PC-3 (cell line): ENCODE measurements at regions not wholly inside any gene's neighbourhood (a gene's known extent, or its start where the extent isn't known, plus 50 kb on each side); places are given as distances from the start of the nearest gene placed in this dataset.

Experiments
- ATAC-seq: fragments of 200-7000 bp; cut with Tn5 transposase; 2 replicates; pipeline ENCODE4 v1.9.1; 2020; ENCODE audit warnings: mild to moderate bottlenecking, moderate library complexity
- BruUV-seq: library from RNA; stranded (reverse); fragments of 400-500 nt; replicated peaks from 2 replicates; lab custom pipeline; 2021; lab: Mats Ljungman, UMichigan
- CTCF ChIA-PET: fragments of 300-600 bp; sonication (Branson Sonifier 250); formaldehyde crosslinking; loops from one replicate; lab custom pipeline; 2022; ENCODE audit warnings: antibody characterized with exemption; lab: Charles Lee
- POLR2A ChIA-PET: fragments of 300-600 bp; sonication (Branson Sonifier 250); formaldehyde crosslinking; loops from one replicate; lab custom pipeline; 2022; ENCODE audit warnings: antibody characterized with exemption; ENCODE audit not compliant: unreplicated experiment; lab: Charles Lee
- DNase-seq: peaks from one replicate; pipeline ENCODE4 v3.0.0-alpha.2; 2015
- H2AFZ ChIP-seq: fragments of 300-600 bp; sonication (generic); 2 replicates; pipeline ENCODE4 v1.6.0; 2016; ENCODE audit warnings: antibody characterized with exemption, low read length
- H3F3A ChIP-seq: fragments of 300-600 bp; sonication (generic); one replicate; pipeline ENCODE4 v1.6.0; 2017; ENCODE audit warnings: antibody characterized with exemption, low read length, control low read depth, mild to moderate bottlenecking; ENCODE audit not compliant: unreplicated experiment
- H3K27ac ChIP-seq: fragments of 300-600 bp; sonication (generic); 2 replicates; pipeline ENCODE4 v1.5.1; 2016; ENCODE audit warnings: mild to moderate bottlenecking, low read length
- H3K27me3 ChIP-seq: fragments of 300-600 bp; sonication (generic); 2 replicates; pipeline ENCODE4 v1.6.1; 2016; ENCODE audit warnings: low read length, mixed read lengths
- H3K36me3 ChIP-seq: fragments of 300-600 bp; sonication (generic); 2 replicates; pipeline ENCODE4 v1.6.1; 2016; ENCODE audit warnings: low read depth, mixed run types, low read length, mixed read lengths
- H3K4me1 ChIP-seq: fragments of 300-600 bp; sonication (generic); 2 replicates; pipeline ENCODE4 v1.5.1; 2016; ENCODE audit warnings: low read length; ENCODE audit not compliant: insufficient read depth
- H3K4me2 ChIP-seq: fragments of 300-600 bp; sonication (generic); 2 replicates; pipeline ENCODE4 v1.6.0; 2016; ENCODE audit warnings: low read length
- H3K4me3 ChIP-seq: fragments of 300-600 bp; sonication (generic); 2 replicates; pipeline ENCODE4 v1.5.1; 2016; ENCODE audit warnings: mild to moderate bottlenecking, low read length, mixed read lengths
- H3K79me2 ChIP-seq: fragments of 300-600 bp; sonication (generic); 2 replicates; pipeline ENCODE4 v1.6.1; 2017; ENCODE audit warnings: low read length, mixed read lengths
- H3K9ac ChIP-seq: fragments of 300-600 bp; sonication (generic); 2 replicates; pipeline ENCODE4 v1.6.0; 2016; ENCODE audit warnings: mild to moderate bottlenecking, low read length
- H3K9me2 ChIP-seq: fragments of 300-600 bp; sonication (generic); replicated peaks from 2 replicates; pipeline ENCODE4 v1.6.1; 2016; ENCODE audit warnings: mixed run types, low read length, mixed read lengths
- H3K9me3 ChIP-seq: fragments of 300-600 bp; sonication (generic); 2 replicates; pipeline ENCODE4 v1.6.1; 2016; ENCODE audit warnings: low read length, mixed read lengths
- H4K20me1 ChIP-seq: fragments of 300-600 bp; sonication (generic); 2 replicates; pipeline ENCODE4 v1.6.1; 2016; ENCODE audit warnings: low read length, mixed read lengths
- EZH2 ChIP-seq: fragments of 300-600 bp; sonication (generic); IDR thresholded peaks from one replicate; pipeline ENCODE4 v1.6.1; 2017; ENCODE audit warnings: antibody characterized with exemption, mild to moderate bottlenecking, low read length; ENCODE audit not compliant: unreplicated experiment
- EZH2phosphoT487 ChIP-seq: fragments of 300-600 bp; sonication (generic); IDR thresholded peaks from 2 replicates; pipeline ENCODE4 v1.6.1; 2018; ENCODE audit warnings: mild to moderate bottlenecking, antibody characterized with exemption, low read length, borderline replicate concordance
- intact Hi-C: fragments of 100-400 bp; cut with micrococcal nuclease; formaldehyde crosslinking; loops from 2 replicates; pipeline ENCODE4 v1.9.0; 2023
- TF ChIP-seq, protein P1 (sequence below): fragments of 300-600 bp; sonication (generic); conservative IDR thresholded peaks from 2 replicates; pipeline ENCODE4 v1.5.1; 2017; ENCODE audit warnings: antibody characterized with exemption, low read depth, mild to moderate bottlenecking, low read length

DNA sequence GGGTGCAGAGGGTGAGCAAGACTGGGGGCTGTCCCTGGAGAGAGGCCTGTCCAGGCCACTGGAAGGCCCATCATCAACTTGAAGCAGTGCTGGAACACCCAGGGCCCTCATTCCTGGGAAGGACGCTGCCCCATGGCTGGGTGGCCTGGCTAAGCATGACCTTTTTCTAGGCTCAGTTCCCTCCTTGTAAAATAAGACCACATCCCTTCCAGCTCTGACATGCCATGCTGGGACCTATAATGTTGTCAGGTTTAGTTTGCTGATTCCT is 62.8 kb downstream of the SYNE3 start:
- TF ChIP-seq, protein P1, sequence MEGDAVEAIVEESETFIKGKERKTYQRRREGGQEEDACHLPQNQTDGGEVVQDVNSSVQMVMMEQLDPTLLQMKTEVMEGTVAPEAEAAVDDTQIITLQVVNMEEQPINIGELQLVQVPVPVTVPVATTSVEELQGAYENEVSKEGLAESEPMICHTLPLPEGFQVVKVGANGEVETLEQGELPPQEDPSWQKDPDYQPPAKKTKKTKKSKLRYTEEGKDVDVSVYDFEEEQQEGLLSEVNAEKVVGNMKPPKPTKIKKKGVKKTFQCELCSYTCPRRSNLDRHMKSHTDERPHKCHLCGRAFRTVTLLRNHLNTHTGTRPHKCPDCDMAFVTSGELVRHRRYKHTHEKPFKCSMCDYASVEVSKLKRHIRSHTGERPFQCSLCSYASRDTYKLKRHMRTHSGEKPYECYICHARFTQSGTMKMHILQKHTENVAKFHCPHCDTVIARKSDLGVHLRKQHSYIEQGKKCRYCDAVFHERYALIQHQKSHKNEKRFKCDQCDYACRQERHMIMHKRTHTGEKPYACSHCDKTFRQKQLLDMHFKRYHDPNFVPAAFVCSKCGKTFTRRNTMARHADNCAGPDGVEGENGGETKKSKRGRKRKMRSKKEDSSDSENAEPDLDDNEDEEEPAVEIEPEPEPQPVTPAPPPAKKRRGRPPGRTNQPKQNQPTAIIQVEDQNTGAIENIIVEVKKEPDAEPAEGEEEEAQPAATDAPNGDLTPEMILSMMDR: no peak
- TF ChIP-seq EZH2 (no peak), EZH2phosphoT487 (no peak)
- CTCF ChIA-PET: no interaction called here
- H3K4me2 ChIP-seq: no peak overlapping the region
- H3K4me3 ChIP-seq: no peak overlapping the region
- no peaks in the 10 kb centered on the region for H3K9me2 ChIP-seq
- no peak overlapping the region for H3K27ac ChIP-seq
- intact Hi-C loops: no loop called here
- DNase-seq: no peak
- no peaks in the 10 kb centered on the region for H3K36me3 ChIP-seq
- H3K9ac ChIP-seq: no peak overlapping the region
- POLR2A ChIA-PET: no interaction called here
- ATAC-seq: no peak
- no peaks in the 10 kb centered on the region for H3K27me3 ChIP-seq
- no peaks in the 10 kb centered on the region for H3K9me3 ChIP-seq
- no TSS peak for BruUV-seq
- no peaks in the 10 kb centered on the region for H3K79me2 ChIP-seq
- H2AFZ ChIP-seq: no peak overlapping the region
- no peaks in the 10 kb centered on the region for H3F3A ChIP-seq
- no peaks in the 10 kb centered on the region for H3K4me1 ChIP-seq
- no peaks in the 10 kb centered on the region for H4K20me1 ChIP-seq

DNA sequence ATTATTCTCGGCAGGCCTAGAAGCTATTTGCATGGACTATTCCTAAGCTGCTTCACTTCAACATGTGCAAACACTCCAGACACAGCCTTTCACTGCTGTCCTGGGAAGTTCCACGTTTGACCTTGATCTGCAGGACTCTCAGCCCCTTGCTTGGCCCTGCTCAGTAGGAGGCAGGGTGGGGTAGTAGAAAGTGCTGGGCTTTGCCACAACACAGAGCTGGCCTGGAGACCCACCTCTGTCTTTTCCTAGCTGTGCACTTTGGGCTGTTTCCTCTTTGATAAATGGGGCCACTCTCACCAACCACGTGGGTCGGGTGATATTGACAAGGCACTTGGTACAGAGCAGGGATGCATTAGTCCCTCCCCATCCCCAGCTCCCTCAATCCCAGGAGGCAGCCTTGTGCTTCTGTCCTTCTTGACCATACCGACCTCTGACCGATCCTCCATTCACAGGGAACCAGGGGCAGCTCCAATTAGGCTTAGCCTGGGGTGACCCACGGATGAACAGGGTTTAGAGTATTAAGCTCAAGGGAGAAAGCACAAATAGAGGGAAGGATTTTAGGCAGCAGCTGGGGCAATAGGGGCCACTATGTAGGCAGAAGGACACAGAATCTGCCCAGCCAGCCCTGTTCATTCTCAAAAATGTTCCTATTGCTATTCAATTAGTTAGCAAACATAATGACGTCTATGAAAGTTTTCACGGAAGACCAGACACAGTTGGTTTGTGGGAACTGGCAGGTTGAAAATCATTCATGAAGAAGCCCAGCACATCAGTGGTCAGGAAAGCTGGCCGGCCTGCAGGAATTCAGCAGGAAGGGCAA is 63.3 kb downstream of the SYNE3 start:
- Histone ChIP-seq H3K4me2 (no peak overlapping the region), H3K79me2 (no peaks in the 10 kb centered on the region), H3K27ac (no peak overlapping the region), H3K4me3 (no peak overlapping the region), H3F3A (no peaks in the 10 kb centered on the region), H3K9me3 (no peaks in the 10 kb centered on the region), H3K4me1 (no peaks in the 10 kb centered on the region), H3K9me2 (no peaks in the 10 kb centered on the region), H3K9ac (no peak overlapping the region), H3K36me3 (no peaks in the 10 kb centered on the region), H3K27me3 (no peaks in the 10 kb centered on the region), H4K20me1 (no peaks in the 10 kb centered on the region), H2AFZ (no peak overlapping the region)
- ChIA-PET POLR2A (no interaction called here), CTCF (interaction anchor here (0.6 to 1.3 kb wide), 3 partner anchors 11 to 810 kb away, joined by 3 to 6 read pairs (median 4); partner anchors contain the start of gene SYNE3)
- ATAC-seq: no peak
- no peak for DNase-seq
- intact Hi-C loops: no loop called here
- BruUV-seq: no TSS peak
- TF ChIP-seq EZH2: no peak
- no peak for TF ChIP-seq EZH2phosphoT487
- TF ChIP-seq, protein P1: no peak

DNA sequence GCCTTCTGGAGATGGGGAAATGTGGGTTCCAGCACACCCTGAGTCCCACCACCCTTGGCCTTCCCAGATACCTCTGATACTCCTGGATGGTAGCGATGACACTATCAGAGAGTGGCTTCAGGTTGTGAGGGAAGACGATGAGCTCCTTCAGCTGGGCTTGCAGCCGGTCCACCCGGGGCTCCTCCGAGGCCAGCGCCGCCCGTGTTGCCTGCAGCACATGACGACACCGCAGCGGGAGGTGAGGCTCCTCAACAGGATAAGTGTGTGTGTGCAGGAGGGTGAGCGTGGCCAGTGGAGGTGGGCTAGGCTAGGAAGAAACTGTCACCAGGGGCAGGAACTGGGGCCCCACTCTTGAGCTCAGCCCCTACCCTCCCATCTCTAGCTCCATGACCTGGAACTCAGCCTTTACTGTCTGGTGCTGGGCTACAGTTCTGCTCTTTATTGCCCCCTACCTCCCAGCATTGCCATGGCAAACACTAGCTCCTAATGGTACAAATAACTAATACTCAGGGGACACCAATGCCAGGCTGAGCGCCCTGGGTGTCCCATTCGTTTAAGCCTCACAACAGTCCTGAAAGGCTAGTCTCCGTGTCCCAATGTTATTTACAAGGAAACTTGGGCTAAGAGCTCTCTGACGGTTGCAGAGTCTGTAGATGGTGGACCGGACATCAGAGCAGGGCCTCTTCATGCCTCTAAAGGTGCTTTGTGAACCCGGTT is 64.1 kb downstream of the SYNE3 start:
- Histone ChIP-seq H4K20me1 (no peaks in the 10 kb centered on the region), H3K9me3 (no peaks in the 10 kb centered on the region), H3K4me3 (no peak overlapping the region), H3K4me1 (no peaks in the 10 kb centered on the region), H3K9me2 (no peaks in the 10 kb centered on the region), H3K79me2 (no peaks in the 10 kb centered on the region), H3K27ac (no peak overlapping the region), H3K36me3 (no peaks in the 10 kb centered on the region), H2AFZ (no peak overlapping the region), H3K27me3 (no peaks in the 10 kb centered on the region), H3K4me2 (no peak overlapping the region), H3K9ac (no peak overlapping the region), H3F3A (no peaks in the 10 kb centered on the region)
- ChIA-PET CTCF (interaction anchor here (0.7 to 1.3 kb wide), 2 partner anchors 10 to 64 kb away, joined by 3 to 6 read pairs; partner anchors contain the start of gene SYNE3), POLR2A (no interaction called here)
- TF ChIP-seq EZH2 (no peak), EZH2phosphoT487 (no peak)
- TF ChIP-seq, protein P1: peak; percentile 50
- intact Hi-C loops: no loop called here
- BruUV-seq: no TSS peak
- peak; percentile 25 for DNase-seq
- ATAC-seq: peak; percentile 54; the same call in 1 of the 2 replicates
